Activated CD4-positive, alpha-beta T cell treated with anti-CD3 and anti-CD28 coated beads for 24 hours (primary cell): ENCODE measurements at regions not wholly inside any gene's neighbourhood (a gene's known extent, or its start where the extent isn't known, plus 50 kb on each side); places are given as distances from the start of the nearest gene placed in this dataset.
"Not testable (repeated sequence)": the region's sequence is repeated elsewhere in the genome, so short reads cannot be mapped to it uniquely, and the experiment has no call there.

Experiments
- DNase-seq, 2 donors: peaks; one replicate each; pipeline ENCODE4 v3.0.0-alpha.2; 2020; ENCODE audit warnings: low read depth in 2 of 2

- DNase-seq = no peak
Measured at GRCh38 chr3:6680119-6680806, 180.7 kb upstream of the GRM7 start.

- DNase-seq = no peak
Measured at GRCh38 chr3:6697285-6697684, 163.6 kb upstream of the GRM7 start.

- no peak for DNase-seq
Measured at GRCh38 chr3:6697722-6698121, 163.2 kb upstream of the GRM7 start.

GRCh38 chr3:6704817-6705216 lies 156.1 kb upstream of the GRM7 start:
- DNase-seq = not testable (repeated sequence)

GRCh38 chr3:6706777-6707176 lies 154.1 kb upstream of the GRM7 start:
- no peak for DNase-seq

DNA sequence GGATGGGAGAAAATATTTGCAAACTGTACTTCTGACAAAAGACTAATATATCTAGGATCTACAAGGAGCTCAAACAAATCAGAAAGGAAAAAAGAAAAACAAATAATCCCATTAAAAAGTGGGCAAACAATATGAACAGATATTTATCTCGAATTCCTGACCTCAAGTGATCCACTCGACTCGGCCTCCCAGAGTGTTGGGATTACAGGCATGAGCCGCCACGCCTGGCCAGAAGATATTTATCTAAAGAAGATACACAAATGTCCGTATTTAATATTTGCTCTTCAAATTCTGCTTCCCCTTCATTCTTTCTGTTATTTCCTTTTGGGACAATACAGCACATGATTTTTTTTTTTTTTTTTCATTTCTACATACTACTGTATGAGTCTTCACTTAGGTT lies 151.7 kb upstream of the GRM7 start:
- DNase-seq = no peak

- DNase-seq = no peak
Measured at GRCh38 chr3:6714962-6715361, 146.0 kb upstream of the GRM7 start.

GRCh38 chr3:6716420-6716819 lies 144.5 kb upstream of the GRM7 start:
- no peak for DNase-seq

DNA sequence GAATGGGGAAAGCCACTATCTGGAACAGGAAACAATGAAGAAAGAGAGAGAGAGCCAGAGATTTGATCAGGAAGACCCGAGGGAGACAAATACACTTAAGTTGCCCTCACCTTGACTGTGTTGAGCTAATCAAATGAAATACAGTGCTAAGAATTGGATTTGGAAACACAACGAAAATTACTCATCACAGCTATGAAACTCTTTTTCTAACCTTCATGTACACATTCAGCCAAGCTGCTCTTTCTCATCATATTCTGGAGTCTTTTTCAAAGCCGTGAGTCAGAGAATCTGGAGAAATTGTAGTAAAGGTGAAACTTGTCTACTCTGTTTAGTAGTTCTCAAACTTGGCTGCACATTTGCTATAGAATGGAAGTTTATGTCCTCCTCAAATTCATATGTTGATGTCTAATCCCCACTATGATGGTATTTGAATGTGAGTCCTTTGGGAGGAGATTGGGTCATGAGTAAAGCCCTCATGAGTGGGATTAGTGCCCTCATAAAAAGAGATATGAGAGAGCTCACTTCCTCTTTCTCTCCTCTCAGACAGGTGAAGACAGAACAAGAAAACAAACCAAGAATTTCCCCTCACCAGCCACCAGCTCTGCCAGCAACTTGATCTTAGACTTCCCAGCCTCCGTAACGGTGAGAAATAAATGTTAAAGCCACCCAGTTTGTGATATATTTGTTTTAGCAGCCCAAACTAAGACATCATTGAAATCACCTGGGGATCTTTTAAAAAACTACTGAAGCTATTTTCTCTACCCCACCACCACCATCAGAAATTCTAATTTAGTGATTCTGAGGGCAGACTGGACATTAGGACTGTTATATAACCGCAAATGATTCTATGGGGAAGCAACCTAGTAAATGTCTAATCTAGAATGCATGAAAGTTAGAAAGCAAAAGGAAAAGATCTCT lies 143.6 kb upstream of the GRM7 start:
- DNase-seq = no peak

- no peak for DNase-seq
Measured at GRCh38 chr3:6719999-6720398, 140.9 kb upstream of the GRM7 start.

DNA sequence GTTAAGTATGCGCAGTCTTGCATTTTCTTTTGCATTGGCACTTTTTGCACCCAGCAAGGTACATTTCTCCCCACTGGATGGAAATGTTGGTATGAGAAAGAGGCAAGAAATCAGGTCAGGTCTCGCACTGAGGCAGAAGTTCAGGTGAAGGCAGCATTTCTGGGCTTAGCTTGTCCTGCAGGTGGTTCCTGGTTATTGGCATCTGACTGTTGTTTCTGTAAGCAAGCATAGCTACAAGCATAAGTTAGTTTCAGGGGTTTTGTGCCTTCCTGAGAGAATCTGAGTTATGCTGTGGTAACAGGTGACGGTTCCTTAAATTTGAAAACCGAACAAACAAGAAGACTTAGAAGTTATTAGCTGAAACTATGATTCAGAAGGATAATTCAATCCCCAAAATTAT lies 139.4 kb upstream of the GRM7 start:
- no peak for DNase-seq

GRCh38 chr3:6723205-6723604 lies 137.7 kb upstream of the GRM7 start:
- DNase-seq = no peak

GRCh38 chr3:6726811-6727210 lies 134.1 kb upstream of the GRM7 start:
- no peak for DNase-seq

GRCh38 chr3:6732807-6733206 lies 128.1 kb upstream of the GRM7 start:
- no peak for DNase-seq

- no peak for DNase-seq
Measured at GRCh38 chr3:6733699-6734394, 127.1 kb upstream of the GRM7 start.

- no peak for DNase-seq
Measured at GRCh38 chr3:6734395-6734746, 126.5 kb upstream of the GRM7 start.

DNA sequence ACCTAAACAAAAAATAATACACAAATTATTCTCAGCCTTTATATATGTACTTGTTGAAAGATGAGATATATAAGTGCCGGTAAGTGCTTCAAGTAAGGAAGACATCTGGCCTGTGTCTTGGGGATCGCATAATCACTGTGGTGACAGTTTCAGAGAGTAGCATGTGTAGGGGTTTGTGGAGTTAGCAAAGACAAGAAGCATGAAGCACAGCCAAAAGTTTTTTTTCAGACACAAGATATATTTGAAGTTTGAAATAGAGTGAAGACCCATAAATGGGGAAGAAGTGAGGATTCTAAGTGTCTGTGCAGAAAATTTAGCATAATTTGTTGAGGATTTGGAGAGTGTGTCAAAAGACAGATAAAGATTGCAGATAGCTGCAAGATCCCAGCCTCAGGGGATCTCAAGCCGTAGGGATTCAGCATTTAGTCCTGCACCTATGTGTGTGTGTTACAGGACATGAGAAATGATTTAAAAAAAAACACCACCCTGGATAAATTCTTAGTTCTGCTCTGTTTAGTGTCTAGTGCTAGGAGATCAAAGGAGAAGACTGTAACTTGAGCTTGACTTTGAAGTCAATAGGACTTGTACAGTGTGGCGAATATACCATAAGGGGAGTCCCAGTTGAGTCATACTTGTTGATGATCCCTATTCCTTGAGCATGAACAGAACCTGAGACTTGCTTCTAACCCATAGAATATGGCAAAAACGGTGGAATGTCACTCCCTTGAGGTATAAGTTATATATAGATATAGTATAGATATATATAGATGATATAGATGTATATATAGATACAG lies 123.9 kb upstream of the GRM7 start:
- no peak for DNase-seq

DNA sequence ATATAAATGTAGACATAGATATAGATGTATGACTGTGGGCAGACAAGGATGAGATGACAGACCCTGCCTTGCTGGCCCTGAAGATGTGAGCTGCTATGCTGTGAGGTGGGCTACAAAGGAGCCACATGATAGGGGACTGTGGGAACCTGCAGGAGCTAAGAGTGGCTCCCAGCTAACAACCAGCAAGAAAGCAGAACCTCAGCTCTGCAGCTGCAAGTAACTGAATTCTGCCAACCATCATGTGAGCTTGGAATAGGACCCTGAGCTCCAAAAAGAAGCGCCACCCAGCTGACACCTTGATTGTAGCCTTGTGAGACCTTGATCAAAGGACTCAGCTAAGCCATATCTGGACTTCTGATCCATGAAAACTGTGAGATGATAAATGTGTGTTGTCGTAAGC lies 123.3 kb upstream of the GRM7 start:
- DNase-seq = no peak

- DNase-seq = no peak
Measured at GRCh38 chr3:6739288-6739687, 121.6 kb upstream of the GRM7 start.

- no peak for DNase-seq
Measured at GRCh38 chr3:6743067-6743720, 117.7 kb upstream of the GRM7 start.

DNA sequence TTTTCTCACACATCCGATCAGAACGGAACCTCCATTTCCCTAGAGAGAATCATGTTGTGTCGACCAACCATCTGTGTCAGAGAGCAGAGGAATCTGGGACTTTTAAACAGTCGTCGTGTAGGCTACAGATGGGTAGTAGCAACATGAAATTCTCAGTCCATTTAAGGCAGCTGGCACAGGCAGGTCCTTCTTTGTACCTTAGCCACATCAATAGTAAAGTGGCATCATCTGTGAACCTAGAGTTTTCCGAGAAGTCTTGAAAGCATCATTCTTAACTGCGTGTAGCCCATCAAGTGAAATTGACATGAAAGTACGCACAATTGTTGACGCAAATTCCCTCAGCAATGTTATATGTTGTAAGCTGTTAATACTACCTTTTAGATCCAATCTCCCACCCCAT lies 114.5 kb upstream of the GRM7 start:
- DNase-seq = no peak
